RWPE1 (cell line): ENCODE measurements at regions not wholly inside any gene's neighbourhood (a gene's known extent, or its start where the extent isn't known, plus 50 kb on each side); places are given as distances from the start of the nearest gene placed in this dataset.
"Not testable (repeated sequence)": the region's sequence is repeated elsewhere in the genome, so short reads cannot be mapped to it uniquely, and the experiment has no call there.

Experiments used
- CTCF ChIA-PET: fragments of 350-600 bp; sonication (Branson Sonifier 250); formaldehyde crosslinking; extraction: SDS; loops from one replicate; lab custom pipeline; 2021; lab: Yijun Ruan, JAX
- POLR2A ChIA-PET: fragments of 400-600 bp; formaldehyde crosslinking; extraction: SDS; loops from one replicate; lab custom pipeline; 2020; ENCODE audit warnings: antibody characterized with exemption; ENCODE audit not compliant: low non-redundant PET; lab: Yijun Ruan, JAX
- DNase-seq: peaks from one replicate; pipeline ENCODE4 v3.0.0; 2012; ENCODE audit warnings: low spot score
- H3K27ac ChIP-seq: fragments of 450-650 bp; 2 replicates; pipeline ENCODE4 v1.5.1; 2017
- TF ChIP-seq, protein P1 (sequence below): fragments of 450-650 bp; conservative IDR thresholded peaks from 2 replicates; pipeline ENCODE4 v1.5.1; 2017; ENCODE audit warnings: low read depth, mild to moderate bottlenecking

DNA sequence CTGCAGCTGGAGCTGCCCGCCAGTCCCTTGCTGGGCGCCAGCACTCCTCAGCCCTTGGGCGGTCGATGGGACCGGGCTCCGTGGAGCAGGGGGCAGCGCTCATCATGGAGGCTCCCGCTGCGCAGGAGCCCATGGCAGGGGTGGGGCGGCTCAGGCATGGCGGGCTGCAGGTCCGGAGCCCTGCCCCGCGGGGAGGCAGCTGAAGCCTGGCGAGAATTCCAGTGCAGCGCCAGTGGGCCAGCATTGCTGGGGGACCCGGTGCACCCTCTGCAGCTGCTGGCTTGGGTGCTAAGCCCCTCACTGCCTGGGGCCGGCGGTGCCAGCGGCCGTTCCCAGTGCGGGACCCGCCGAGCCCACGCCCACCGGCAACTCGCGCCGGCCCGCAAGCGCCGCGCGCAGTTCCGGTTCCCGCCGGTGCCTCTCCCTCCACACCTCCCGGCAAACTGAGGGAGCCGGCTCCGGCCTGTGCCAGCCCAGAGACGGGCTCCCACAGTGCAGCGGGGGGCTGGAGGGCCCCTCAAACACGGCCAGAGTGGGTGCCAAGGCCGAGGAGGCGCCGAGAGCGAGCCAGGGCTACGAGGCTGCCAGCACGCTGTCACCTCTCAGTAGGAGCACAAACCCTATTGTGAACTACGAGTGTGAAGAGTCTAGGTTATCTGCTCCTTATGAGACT, 687.1 kb downstream of the PCDH17 start:
- POLR2A ChIA-PET = no interaction called here
- H3K27ac ChIP-seq = no peak overlapping the region
- CTCF ChIA-PET = no interaction called here
- DNase-seq = no peak
- TF ChIP-seq, protein P1, sequence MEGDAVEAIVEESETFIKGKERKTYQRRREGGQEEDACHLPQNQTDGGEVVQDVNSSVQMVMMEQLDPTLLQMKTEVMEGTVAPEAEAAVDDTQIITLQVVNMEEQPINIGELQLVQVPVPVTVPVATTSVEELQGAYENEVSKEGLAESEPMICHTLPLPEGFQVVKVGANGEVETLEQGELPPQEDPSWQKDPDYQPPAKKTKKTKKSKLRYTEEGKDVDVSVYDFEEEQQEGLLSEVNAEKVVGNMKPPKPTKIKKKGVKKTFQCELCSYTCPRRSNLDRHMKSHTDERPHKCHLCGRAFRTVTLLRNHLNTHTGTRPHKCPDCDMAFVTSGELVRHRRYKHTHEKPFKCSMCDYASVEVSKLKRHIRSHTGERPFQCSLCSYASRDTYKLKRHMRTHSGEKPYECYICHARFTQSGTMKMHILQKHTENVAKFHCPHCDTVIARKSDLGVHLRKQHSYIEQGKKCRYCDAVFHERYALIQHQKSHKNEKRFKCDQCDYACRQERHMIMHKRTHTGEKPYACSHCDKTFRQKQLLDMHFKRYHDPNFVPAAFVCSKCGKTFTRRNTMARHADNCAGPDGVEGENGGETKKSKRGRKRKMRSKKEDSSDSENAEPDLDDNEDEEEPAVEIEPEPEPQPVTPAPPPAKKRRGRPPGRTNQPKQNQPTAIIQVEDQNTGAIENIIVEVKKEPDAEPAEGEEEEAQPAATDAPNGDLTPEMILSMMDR = no peak

DNA sequence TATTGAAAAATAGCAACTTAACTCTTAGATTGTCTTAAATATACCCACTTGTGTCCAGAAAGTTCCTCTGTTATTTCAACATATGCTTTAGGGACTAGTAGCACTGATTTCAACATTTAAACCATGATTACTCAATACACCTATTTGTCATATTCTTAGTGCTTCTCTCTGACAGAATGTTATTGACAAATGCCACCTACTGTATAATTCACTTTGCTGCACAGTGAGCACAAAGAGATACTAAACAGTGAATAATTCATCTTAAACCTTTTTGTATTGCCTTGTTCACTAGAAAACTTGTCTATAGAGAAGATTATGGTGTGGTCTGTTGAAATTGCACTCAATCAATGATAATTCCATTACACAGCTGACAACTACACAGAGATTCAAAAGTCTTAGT, 692.6 kb downstream of the PCDH17 start:
- POLR2A ChIA-PET = no interaction called here
- peak; percentile 6 for DNase-seq
- CTCF ChIA-PET = interaction anchor here (0.6 kb wide), 2 partner anchors 13 to 333 kb away, joined by 3 to 5 read pairs; no protein-coding TSS in a partner anchor

DNA sequence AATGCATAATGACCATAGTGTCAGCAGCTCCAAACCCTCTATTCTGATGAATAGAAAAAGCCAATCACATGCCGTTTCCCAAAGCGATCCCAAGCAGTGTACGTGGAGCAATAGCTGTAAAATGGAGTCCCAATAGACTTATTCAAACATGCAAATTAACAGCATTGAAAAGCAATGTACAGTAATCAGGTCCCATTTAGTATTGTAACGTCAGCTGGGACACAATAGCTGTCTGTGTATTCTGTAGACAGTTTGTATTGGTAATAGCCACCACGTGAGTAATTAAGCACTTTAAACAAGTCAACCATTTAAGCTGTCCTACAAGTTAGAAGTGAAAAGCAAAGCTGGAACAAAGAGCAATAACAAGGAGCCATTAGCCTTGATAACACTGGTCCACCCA, 698.2 kb downstream of the PCDH17 start:
- no peak for DNase-seq
- TF ChIP-seq, protein P1 = no peak

More for the DNA sequence above, 692.6 kb downstream of the PCDH17 start:
- TF ChIP-seq, protein P1 = no peak
- H3K27ac ChIP-seq = no peak overlapping the region

DNA sequence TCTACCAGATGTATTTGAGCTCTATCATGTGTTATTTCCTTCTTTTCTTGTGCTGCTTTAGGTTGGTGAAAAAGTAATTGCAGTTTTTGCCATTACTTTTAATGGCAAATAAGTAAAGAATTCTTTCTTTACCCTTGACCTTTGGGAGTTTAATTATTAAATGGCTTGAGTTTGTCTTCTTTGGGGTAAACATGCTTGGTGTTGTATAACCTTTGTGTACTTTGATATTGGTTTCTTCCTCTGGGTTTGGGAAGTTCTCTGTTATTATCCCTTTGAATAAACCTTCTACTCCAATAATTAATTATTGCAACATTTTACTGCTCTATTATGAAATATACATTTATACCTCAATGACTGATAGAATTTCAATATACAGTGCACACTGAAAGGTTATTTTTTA, 709.4 kb downstream of the PCDH17 start:
- DNase-seq = no peak
- TF ChIP-seq, protein P1 = no peak
- POLR2A ChIA-PET = no interaction called here
- CTCF ChIA-PET = no interaction called here
- H3K27ac ChIP-seq = no peak overlapping the region

More for the DNA sequence above, 698.2 kb downstream of the PCDH17 start:
- H3K27ac ChIP-seq = no peak overlapping the region
- ChIA-PET CTCF (no interaction called here), POLR2A (no interaction called here)

DNA sequence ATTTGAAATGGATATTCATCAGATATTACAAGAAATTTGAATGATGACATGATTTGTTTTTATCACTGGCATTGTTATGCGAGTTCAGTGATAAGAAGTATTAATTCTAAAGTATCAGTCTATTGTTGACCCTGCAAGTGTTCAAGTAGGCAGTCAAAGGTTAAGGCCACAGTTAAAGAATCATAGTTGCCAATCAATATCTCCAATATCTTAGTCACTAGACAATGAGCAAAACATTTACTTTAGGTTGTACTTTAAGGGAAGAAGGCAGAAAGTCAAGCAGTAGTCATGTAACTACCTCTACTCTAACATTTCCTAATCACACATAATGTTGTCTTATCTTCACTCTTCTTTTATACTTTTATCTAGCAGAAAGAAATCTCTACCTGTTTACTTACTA, 709.8 kb downstream of the PCDH17 start:
- no peak overlapping the region for H3K27ac ChIP-seq
- ChIA-PET POLR2A (no interaction called here), CTCF (no interaction called here)
- no peak for DNase-seq
- TF ChIP-seq, protein P1 = no peak

DNA sequence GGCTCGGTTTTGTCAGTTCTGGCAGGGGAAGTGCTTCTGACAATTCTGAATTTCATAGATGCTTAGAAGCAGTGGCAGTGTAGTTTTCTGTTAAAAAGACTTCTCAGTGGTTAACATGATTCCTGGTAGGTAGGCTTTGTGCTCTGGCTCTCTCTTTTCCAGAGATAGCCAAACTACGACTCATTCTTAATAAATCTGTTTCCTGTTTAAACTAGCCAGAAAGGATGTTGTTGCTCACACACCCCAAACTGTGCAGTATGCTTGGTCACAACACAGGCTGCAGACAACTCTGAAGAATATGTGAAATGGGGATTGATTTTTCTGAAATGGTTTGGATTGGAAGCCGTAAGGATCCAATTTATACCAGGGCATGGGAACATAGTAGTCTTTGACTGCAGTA, 711.5 kb downstream of the PCDH17 start:
- DNase-seq = no peak
- POLR2A ChIA-PET = no interaction called here
- no peak overlapping the region for H3K27ac ChIP-seq
- TF ChIP-seq, protein P1 = no peak
- CTCF ChIA-PET = no interaction called here

DNA sequence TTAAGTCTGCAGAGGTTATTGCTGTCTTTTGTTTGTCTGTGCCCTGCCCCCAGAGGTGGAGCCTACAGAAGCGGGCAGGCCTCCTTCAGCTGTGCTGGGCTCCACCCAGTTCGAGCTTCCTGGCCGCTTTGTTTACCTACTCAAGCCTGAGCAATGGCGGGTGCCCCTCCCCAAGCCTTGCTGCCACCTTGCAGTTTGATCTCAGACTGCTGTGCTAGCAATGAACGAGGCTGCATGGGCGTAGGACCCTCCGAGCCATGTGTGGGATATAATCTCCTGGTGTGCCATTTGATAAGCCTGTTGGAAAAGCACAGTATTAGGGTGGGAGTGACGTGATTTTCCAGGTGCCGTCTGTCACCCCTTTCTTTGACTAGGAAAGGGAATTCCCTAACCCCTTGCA, 720.6 kb downstream of the PCDH17 start:
- POLR2A ChIA-PET, CTCF ChIA-PET, H3K27ac ChIP-seq, DNase-seq: not testable (repeated sequence)
